ENCODE measurements at regions not wholly inside any gene's neighbourhood (a gene's known extent, or its start where the extent isn't known, plus 50 kb on each side); places are given as distances from the start of the nearest gene placed in this dataset.

DNA sequence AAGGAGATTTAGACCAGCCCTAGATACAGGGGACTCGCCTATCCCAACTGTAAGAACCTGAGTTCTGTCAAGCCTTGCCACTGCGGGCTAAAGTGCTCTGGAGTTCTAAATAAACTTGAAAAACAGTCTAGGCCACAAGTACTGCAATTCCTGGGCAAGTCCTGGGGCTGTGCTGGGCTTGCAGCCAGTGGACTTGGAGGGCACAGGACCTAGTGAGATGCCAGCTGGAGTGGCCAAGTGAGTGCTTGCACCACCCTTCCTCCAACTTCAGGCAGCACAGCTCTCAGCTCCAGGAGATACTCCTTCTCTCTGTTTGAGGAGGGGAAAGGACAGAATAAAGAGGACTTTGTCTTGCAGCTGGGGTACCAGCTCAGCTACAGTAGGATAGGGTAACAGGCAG is 307.6 kb upstream of the FBXO33 start:
- H3K36me3 Mint-ChIP-seq (ENCODE audit: insufficient read depth in 1 of 3, low read depth in 3 of 3) = no peaks in the 10 kb centered on the region; a peak in 1 of 7 replicates

More for the DNA sequence above, 307.6 kb upstream of the FBXO33 start:
- Mint-ChIP-seq H3K4me1 (peaks cover 2% of the 10 kb centered on the region in 2 experiments; a peak in 3 of 4 replicates), H3K9me3 (peaks cover 0 to 3% of the 10 kb centered on the region in 2 experiments; a peak in 1 of 5 replicates), H3K27ac (peak overlapping the region in 1 of 3 experiments; percentile 31; a peak in 1 of 7 replicates), H3K4me3 (no peak overlapping the region), H3K27me3 (ENCODE audit: low read depth) (peaks cover 2% of the 10 kb centered on the region)
- no peak overlapping the region for H3K23ac ChIP-seq (ENCODE audit: insufficient read length, low read depth, low read length)
- H4K8ac ChIP-seq (replicated peaks; ENCODE audit: insufficient read length, low read depth, low read length) = no peak overlapping the region
- no peak overlapping the region for H3K4me2 ChIP-seq (ENCODE audit: insufficient read depth, insufficient read length, low read length)
- H2AFZ ChIP-seq (ENCODE audit: low read length) = no peak overlapping the region
- WGBS (ENCODE audit: extremely low coverage, insufficient read length, low lambda C conversion rate) = no CpG with 5 or more reads among the region's 2 CpGs
- no peaks in the 10 kb centered on the region for H3K79me1 ChIP-seq (ENCODE audit: insufficient read depth, low read depth, low read length, poor library complexity, severe bottlenecking)
- H4K5ac ChIP-seq (ENCODE audit: insufficient read length, low read depth, low read length) = peak overlapping the region; percentile 41
- no peak overlapping the region for H3K27ac ChIP-seq (ENCODE audit: insufficient read length, low read depth, low read length)
- H2BK120ac ChIP-seq (ENCODE audit: low read depth, low read length, poor library complexity, severe bottlenecking) = no peak overlapping the region
- H3T11ph ChIP-seq (ENCODE audit: low read length) = no peak overlapping the region
- no peak overlapping the region for H2BK12ac ChIP-seq (ENCODE audit: insufficient read length, low read depth, low read length)
- no peaks in the 10 kb centered on the region for H3K4me1 ChIP-seq (ENCODE audit: insufficient read depth, low read length)
- no peak overlapping the region for H4K91ac ChIP-seq (ENCODE audit: insufficient read length, low read depth, low read length)
- no peaks in the 10 kb centered on the region for H3K23me2 ChIP-seq (ENCODE audit: insufficient read length, low read depth, low read length, poor library complexity, severe bottlenecking)
- no peak for DNase-seq
- no peak overlapping the region for H2BK15ac ChIP-seq (ENCODE audit: low read depth, low read length)
- no peak overlapping the region for H2AK5ac ChIP-seq (ENCODE audit: insufficient read length, low read length)
- H3K14ac ChIP-seq (ENCODE audit: insufficient read depth, low read length) = no peak overlapping the region; the same call in 1 of the 2 replicates
- no peak overlapping the region for H2BK5ac ChIP-seq (ENCODE audit: insufficient read length, low read length)
- no peaks in the 10 kb centered on the region for H3K27me3 ChIP-seq (ENCODE audit: insufficient read depth, low read length)
- TF ChIP-seq, protein P1, sequence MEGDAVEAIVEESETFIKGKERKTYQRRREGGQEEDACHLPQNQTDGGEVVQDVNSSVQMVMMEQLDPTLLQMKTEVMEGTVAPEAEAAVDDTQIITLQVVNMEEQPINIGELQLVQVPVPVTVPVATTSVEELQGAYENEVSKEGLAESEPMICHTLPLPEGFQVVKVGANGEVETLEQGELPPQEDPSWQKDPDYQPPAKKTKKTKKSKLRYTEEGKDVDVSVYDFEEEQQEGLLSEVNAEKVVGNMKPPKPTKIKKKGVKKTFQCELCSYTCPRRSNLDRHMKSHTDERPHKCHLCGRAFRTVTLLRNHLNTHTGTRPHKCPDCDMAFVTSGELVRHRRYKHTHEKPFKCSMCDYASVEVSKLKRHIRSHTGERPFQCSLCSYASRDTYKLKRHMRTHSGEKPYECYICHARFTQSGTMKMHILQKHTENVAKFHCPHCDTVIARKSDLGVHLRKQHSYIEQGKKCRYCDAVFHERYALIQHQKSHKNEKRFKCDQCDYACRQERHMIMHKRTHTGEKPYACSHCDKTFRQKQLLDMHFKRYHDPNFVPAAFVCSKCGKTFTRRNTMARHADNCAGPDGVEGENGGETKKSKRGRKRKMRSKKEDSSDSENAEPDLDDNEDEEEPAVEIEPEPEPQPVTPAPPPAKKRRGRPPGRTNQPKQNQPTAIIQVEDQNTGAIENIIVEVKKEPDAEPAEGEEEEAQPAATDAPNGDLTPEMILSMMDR (conservative IDR thresholded peaks at IDR 0.05) = no peak
- H3K18ac ChIP-seq (ENCODE audit: insufficient read length, low read depth, low read length) = no peak overlapping the region
- H3K9me3 ChIP-seq (ENCODE audit: control insufficient read depth, low read depth, low read length) = no peaks in the 10 kb centered on the region
- no peak overlapping the region; the same call in 1 of the 2 replicates for H3K4ac ChIP-seq (ENCODE audit: low read depth, low read length)
- no peaks in the 10 kb centered on the region for H4K20me1 ChIP-seq (ENCODE audit: control insufficient read depth, insufficient read depth, insufficient read length)
- no peak overlapping the region for H3K9ac ChIP-seq (ENCODE audit: extremely low read depth, insufficient read length, low read length)
- H3K56ac ChIP-seq (ENCODE audit: insufficient read length, low read depth, low read length) = no peak overlapping the region
- no peak overlapping the region for H2BK20ac ChIP-seq (ENCODE audit: low read depth, low read length, poor library complexity, severe bottlenecking)
- H3K79me2 ChIP-seq (ENCODE audit: insufficient read depth, low read length) = no peaks in the 10 kb centered on the region
